ENCODE measurements at regions not wholly inside any gene's neighbourhood (a gene's known extent, or its start where the extent isn't known, plus 50 kb on each side); places are given as distances from the start of the nearest gene placed in this dataset.

DNA sequence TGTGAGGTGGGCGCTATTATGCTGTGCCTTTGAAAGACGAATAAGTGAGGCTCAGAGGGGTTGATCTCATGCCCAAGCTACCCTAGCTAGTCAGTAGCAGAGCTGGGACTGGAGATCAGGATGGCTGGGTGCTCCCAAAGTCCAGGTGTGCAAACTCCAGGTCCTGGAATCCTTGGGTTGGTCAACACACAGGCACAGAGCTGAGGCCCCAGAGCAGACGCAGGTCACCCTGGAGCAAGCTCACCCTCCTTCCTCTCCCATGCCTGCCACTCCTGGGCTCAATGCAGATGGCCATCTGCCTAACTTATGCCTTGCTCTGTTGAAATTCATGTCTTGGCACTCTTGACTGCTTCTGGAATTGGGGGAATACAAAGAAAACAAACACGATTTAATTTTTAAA lies 587.2 kb downstream of the PTPRU start:
- DNase-seq: no peak

DNA sequence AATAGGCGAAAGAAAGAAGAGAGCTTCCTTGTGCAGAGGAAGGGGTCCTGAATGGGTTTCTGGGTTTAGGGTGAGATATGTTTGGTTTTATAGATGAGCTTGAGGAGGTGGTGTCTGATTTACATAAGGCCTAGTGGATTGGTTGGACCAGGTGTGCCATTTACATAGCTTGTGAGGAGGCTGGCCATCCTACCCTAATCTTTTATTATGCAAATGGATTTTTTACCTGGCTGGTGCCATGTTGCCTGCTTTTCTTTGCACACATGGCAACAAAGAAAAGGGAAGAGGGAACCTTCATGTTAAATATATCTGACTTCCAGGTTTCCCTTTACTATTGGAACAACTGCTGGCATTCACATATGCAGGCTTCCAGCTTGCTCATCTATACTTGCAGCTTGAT lies 585.3 kb downstream of the PTPRU start:
- no peak for DNase-seq

DNA sequence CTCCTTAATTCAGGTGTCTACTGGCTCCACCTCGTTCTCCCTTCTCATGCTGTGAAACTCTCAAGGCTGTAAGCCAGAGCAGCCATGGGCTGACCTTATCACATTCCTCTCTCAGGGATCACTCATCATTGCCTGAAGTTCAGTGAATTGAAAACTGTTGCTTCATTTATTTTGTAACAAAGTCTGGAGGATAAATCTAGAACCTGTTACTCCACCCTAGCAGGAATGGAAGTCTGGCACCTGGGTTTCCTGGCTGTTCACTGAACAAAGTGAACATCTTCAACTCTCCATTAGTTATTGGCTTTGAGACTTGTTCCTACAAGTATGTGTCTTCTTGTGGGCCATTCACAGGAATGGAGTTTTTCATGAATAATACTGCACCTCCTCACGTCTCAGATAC lies 584.1 kb downstream of the PTPRU start:
- no peak for DNase-seq

DNA sequence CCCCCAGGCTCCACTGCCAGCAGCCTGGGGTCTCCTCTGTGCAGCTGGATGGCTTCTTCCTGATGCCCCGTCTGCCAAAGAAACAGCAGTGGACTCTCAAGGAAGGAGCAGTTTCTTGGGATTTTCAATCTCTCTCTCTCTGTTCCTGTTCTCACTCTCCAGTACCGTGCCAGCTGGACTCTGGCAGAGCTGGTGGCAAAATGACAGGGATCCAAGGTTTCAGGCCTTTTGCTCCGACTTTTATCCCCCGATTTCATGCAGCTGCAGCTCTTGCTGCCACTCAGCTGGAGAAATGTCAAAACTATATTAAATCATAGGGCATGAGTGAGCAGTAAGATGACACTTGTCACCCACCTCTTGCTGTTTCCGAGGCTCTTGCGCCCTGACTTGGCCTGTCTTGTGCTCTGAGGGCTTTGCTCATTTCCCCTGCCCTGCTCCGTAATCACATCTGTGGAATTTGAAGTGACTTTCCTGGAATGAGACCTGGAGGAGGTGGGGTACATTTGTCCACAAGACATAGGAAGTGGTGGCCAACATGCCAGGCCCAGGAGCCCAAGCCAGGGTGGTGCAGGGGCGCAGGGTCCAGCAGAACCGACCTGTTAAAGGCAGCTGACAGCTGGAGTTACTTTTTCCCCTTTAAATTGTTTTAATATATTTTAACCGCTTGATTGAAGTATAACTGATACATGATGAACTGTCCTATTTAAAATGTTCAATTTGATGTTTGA lies 576.2 kb downstream of the PTPRU start:
- no peak for DNase-seq

DNA sequence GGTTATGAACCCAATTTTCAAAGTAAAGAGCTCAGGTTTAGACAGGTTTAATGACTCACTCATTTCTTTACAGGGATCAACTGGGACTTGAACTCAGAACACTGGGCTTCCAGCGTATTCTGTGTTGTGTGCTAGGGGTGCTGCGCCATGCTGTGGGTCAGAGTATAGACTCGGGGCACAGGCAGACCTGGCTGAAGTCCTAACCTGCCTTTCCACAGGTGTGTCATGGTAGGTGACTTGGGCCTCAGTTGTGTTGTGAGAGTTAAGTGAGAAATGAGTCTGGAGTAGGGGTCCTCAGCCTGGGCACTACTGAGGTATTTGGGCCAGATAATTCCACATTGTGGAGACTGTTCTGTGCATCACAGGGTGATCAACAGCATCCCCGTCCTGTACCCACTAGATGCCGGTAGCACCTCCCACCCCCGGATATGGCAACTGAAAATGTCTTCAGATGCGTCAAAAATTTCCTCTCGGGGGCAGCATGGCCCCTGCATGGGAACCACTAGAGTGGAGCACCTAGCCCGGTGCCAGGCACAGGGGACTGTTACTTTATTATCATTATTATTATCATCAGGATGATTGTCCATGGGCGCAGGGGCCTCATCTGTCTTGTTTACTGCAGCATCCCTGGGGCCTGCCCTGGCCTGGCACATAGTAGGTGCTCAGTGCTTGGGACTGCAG lies 575.5 kb downstream of the PTPRU start:
- no peak for DNase-seq

DNA sequence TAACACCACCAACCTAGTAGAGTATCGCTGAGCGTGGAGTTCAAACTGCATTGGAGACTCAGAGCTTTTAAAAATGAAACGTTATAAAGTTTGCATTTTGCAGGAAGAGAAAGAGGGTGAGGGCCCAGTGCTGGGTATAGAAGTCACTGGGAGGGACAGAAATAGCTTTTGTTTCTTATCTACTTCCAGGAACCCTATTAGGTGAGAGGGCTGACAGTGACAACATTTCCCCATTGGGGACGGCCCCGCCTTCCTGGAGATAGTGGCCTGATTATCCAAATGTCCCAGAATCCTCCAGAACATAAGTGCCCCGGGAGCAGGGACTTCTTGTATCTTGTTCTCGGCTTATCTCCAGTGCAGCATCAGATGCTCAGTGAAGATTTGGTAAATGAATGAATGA lies 574.9 kb downstream of the PTPRU start:
- no peak for DNase-seq

DNA sequence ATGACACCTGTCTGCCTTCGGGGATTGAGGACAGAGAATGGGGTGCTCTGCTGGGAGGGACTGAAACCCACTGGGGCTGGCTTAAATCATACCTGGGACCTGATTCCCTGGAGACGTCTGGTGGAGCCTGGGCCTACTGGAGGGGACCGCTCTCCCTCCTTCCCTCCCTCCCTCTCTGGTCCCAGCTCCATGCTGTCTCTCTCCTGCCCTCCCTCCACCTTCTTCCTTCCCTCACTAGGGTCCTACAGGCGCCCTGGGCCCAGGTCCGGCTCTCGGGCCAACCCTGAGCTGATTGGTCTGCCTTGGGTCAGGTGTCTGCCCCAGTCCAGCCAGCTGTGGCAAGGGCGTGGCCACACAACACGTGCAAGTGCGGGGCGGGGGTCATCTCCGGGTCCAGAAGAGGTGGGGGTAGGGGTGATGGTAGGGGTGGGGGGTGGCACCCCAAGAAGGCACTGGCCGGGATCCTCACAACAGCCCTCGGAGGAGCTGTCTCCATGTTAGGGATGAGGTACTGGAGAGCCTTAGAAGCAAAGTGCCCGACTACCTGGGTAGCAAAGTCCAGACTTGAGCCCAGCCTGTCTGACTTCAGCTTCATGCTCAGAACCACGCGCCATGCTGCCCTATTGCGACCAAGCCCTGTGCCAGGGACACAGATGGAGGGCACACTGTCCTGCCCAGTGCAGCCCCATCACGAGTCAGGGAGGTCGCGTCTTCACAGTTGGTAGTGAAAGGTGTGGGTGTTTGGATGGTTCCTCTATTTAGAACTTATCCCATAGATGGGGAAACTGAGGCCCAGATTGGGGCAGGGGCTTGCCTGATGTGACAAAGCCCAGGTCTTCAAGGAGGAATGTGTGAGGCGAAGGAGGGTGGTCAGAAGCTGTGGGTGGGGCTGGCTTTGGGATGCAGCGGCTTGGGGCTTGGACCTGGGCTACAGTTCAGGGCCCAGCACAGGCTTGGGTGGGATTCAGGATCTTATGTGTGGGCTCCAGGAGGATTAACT lies 574.1 kb downstream of the PTPRU start:
- no peak for DNase-seq

DNA sequence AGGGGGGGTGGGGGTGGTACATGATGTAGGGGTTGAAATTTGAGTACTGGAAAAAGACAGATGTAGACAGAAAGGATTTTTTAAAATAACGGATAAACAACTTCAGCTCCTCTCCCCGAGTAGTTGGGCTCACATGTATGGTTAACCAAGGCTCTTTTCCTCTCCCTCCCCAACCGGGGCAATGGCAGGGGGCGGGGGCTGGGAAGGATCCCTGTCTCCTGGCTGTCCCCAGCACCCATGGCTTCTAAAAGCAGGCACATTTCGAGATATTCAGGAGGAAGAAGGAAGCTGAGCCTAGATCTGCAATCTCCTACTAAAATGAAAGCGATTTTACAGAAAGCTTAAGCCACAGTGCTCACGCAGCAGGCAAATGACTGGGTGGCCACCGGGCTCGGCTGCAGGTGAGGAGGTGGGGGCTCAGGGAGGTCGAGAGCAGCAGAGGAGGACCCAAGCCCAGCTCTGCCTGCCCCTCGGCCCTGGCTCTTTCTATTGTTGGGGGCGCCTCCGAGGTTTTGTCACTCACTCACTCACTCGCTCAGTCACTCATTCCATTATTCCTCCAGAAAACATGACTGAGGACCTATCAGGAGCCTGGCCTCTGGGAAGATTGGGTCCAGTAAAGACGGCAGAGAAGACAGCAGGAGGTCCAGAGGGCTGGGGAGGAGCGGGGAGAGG lies 573.3 kb downstream of the PTPRU start:
- DNase-seq: no peak

DNA sequence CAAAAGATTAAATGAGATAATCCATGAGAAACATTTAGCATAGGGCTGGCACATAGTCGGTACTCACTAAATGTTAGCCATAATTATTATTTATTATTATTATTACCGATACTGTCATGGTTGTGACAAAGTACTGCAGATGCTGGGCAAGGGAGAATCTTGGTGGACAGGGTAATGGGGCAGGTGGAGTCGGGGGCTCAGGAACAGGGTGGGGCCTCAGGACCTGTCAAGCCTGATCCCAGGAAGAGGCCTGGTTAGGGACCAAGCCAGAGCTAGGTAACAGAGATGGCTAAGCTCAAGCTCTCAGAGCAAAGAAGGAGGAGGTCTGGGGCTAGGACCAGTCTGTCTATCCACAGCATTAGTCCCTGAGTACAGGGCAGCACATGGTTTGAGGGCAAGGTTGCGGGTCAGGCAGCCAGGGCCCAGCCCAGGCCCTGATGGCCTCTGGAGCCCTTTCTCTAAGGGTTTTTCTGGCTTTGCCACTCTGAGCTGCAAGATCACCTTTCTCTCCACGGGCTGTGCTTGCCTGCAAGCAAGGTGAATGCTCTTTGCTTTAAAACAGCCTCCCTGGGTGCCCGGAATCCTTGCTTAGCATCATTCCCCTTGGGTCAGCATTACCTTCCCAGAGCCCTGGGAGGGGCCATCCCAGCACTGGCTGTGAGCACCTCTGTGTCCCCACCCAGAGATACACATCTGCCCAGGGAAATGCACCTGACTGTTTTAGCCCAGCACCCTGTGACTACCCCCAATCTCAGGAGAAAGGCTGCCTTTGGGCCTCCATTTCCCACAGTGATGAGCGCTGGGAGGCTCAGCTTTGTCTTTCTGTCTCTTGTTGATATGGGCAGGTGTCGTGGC lies 572.0 kb downstream of the PTPRU start:
- no peak for DNase-seq

DNA sequence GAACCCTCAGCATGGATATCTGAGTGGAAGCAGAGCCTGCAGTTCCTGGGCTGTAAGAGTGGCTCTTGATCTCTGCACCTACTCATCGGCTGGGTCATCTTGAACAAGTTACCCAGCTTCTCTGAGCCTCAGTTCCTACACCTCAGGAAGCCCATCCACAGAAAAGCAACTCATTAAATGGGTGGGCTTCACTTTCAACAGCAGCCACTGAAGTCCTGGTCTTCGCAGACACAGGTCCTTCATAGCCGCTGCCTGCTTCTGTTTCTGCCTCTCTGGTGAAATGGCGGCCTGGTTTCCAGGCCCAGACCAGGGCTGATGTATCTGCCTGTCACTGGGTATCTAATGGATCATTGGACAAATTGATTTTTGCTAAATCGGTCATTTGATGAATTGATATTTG lies 571.4 kb downstream of the PTPRU start:
- no peak for DNase-seq

DNA sequence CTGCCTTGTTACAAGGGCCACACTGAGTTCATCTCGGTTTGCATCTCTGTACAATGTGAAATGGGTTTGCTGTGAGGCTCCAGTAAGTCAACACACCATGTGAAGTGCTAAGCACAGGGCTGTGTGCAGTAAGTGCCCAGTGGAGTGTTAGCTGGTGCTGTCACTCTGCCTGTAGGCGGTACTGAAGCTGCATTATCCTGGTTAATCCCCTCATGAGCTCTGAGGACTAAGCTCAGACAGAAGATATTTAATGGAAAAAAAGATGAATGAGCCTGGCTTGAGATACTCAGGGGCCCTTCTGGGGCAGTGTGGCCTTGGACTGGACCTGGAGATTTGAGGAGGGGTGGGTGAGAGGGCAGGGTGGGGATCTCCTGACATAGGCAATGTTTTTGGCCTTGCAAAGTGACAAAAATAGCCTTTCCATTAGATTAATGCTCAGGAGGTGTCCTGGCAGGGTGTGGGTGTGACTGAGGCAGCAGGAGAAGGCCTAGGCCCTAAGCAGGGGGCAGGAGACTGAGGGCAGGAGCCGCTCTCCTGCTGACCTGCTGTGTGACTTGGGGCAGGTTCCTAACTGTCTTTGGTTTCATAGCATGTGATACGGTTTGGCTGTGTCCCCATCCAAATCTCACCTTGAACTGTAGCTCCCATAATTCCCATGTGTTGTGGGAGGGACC lies 570.5 kb downstream of the PTPRU start:
- DNase-seq: peak; percentile 43

DNA sequence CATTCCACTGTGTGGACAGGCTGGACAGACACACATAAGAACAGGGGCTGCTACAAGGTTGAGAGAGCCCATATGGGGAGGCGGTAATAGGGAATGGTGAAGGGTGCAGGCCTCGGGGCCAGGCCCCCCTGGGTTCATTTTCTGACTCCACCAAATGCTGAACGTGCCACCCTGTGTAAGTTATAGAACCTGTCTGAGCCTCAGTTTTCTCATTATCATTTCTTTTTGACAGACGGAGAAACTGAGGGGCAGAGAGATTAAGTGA lies 569.5 kb downstream of the PTPRU start:
- no peak for DNase-seq

DNA sequence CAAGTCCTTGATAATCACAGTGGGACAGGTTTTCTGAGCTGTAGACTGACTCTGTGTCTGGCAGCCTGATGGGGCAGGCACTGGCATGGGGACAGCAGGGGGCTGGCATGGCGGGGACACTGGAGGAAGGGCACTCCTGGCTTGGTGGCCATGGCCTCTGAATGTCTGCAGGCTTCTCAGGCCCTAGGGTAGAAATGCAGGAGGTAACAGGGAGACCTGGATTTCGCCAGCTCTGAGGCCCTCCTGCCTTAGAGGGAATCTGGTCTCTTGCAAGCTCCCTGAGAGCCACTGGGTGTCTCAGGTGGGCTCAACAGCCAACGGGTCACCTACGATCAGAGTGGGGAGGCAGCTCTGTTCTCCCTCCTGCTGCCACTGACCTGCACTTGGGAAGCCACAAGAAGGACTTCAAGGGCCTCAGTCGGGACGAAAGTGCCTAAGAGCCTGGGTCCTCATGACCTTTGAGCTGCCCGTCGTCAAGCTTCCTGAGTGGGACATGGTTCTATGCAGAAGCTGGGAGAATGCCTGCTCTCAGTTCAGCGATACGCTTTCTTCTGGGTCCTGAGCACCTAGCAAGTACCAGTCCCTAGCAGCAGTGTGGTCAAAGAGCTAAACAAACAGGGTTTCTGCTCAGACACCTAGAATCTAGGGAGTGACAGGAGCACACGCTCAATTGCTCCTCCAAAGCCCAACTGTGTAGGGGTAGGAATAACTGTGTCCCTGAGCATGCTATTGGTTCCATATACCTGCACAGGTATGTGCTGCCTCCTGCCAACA lies 569.0 kb downstream of the PTPRU start:
- no peak for DNase-seq

DNA sequence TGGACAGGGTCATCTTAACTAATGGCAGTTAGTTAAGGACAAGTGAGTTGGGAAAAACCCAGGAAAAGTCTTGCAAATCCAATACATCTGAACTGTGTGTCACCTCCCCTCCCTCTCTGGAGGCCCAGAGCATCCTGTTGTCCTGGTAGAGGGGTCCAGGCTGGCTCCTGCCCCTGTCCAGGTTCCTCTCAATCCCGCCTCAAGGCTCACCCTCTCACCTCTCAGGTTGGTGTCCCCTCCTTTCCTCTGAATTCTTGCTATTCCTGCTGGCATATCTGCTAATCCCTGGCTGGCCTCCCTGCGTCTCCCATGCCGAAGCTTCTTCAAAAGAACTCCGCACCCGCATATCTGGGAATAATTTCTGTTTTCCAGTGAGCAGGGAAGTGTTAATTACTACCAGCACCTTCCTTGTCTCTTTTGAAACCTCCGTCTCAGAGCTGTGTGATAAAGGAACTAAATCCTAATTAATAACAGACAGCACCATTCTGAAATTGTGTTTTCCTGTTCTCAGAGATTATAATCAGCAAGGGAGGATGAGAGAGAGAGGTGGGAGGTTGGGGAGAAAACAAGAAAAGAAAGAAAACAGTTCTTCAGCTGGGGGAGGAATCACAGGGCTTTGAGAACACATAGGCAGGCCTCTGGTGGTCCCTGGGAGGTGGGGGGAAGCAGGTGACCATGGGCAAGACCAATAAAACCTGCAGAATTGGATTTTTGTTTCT lies 568.0 kb downstream of the PTPRU start:
- DNase-seq: no peak

DNA sequence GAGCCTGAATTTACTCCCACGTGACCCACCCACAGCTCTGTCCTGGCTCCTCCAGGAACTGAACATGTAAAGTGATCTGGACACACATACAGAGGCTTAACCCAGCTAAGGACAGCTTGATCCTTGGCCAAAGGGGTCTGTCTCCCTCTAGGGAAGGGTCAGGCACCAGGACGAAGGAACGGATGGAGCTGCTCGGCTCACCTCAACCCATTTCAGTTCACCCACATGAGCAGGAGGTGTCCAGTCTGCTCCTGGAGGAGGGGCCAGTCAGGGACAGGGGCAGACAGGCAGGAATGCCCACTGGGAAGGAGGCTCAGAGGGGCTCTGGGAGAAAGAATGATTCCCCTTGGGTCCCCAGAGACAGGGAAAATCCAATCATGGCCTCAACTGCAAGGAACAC lies 567.2 kb downstream of the PTPRU start:
- DNase-seq: no peak

DNA sequence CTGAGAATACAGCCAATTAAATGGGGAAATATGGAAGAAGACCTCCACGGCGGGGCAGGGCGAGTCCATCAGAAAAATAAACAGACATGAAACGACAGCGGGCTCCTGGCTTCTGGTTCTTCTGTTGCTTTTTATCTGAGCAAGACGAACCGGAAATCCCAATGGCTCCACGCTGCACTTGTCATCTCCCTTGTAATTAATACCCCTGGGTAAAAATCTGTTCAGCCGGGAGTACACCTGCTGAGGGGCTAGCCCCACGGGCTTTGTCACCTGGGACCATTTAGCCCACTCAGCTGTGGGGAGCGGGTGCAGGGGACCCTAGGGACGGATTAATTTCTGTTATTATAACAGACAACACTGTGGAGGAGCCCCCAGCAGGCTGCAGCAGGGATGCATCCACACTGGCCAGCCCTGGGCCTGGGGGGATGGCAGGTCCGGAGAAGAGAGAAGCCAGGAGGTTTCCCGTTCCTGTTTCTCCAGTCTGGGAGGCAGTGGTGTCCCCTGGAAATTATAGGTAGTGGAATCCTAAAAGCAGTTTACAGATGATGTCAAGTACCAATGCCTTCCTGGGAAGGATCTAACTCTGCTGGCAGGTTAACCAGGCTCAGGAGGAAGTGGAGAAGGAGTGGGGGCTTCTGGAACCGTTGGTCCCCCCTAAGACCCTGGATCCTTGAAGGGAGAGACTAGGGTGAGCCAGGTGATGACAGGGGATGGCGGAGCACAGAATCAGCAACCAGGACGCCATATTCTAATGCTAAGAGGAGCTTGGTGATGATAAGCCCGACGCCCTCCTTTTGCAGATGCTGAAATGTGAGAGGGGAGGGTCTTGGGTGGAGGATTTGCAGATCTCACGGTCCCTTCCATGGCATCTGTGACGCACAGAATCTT lies 566.1 kb downstream of the PTPRU start:
- DNase-seq: peak; percentile 45

DNA sequence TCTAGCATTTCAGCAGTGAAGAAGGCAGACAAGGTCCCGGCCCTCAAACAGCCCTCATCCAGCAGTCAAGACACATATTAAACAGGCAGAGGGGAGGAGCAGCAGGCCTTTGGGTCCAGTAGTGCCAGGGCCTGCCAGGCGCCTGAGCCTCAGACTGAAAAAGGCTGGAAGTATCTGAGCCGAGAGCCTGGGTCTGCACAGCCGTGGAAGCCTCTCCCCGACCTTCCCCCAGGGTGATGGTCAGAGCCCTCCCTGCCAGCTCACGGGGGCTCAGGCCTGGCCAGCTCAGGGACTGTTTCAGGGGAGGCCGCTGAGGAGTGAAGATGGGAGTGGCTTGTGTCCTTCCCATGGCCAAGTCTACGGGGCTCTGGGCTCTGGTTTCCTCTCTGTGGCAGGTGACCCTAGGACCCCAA lies 565.2 kb downstream of the PTPRU start:
- no peak for DNase-seq

DNA sequence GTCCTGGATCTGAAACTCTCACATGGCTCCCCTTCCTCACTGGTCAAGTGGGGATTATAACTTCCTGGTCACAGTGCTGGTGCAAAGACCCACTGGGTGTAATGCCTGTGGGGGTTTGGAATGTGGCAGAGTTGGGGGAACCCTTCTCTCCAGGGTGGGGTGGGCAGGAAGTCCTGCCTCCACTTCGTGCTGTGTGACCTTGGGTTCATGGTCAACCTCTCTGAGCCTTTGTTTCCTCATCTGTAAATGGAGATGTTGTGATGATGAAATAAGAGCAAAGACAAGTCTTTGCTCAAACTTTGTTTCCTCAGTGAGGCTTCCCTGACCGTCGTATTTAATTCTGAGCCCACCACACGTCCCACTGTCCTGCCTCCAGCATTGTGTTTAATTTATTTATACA lies 564.7 kb downstream of the PTPRU start:
- DNase-seq: no peak

DNA sequence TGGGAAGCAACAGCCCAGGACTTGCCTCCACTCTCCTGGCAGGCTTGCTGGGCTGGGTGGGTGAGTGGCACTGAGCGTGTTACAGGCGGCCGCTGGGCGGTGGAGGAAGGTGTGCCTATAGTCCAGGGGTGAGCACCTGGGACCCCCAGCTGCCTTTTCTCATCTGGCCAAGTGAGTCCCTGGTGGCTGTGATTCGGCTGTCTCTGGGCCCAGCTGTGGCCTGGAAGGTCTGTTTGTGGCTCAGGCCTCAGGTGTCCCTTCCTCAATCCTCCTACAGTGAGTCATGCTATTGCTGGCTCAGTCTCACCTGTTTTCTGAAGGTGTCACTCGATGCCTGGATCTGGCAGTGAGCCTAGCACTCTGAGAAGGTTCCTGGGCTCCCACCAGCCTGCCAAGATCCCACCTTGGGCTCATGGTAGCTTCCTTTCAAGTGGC lies 564.2 kb downstream of the PTPRU start:
- no peak for DNase-seq

All from NCI-H524 treated with DMSO at 0.1 percent for 48 hours (cell line).